Tibial artery (tissue), 4 donors: ENCODE measurements at regions not wholly inside any gene's neighbourhood (a gene's known extent, or its start where the extent isn't known, plus 50 kb on each side); places are given as distances from the start of the nearest gene placed in this dataset.

Source experiments
- DNase-seq, 2 donors: peaks; one replicate each; pipeline ENCODE4 v3.0.0-alpha.2; 2019
- H3K27ac ChIP-seq, 2 donors: fragments of 200-600 bp; sonication (generic) in 1 of 2; 1 replicate in 1 of 2; 2 replicates in 1 of 2; pipeline ENCODE4 v1.5.1; 2018 to 2019; ENCODE audit warnings: mild to moderate bottlenecking in 1 of 2
- H3K27me3 ChIP-seq, 2 donors: fragments of 200-600 bp; sonication (generic) in 1 of 2; one replicate each; pipeline versions ENCODE4 v1.5.1 to v1.6.0; 2016 to 2019
- H3K36me3 ChIP-seq, 3 donors: fragments of 200-600 bp; sonication (generic) in 2 of 3; one replicate each; pipeline ENCODE4 v1.5.1; 2016 to 2019; ENCODE audit warnings: mild to moderate bottlenecking in 2 of 3
- H3K4me1 ChIP-seq, 4 donors: fragments of 200-600 bp; sonication (generic) in 2 of 4; 1 replicate in 3 of 4; 2 replicates in 1 of 4; pipeline ENCODE4 v1.5.1; 2016 to 2019
- H3K4me3 ChIP-seq, 2 donors: fragments of 200-600 bp; sonication (generic) in 1 of 2; 1 replicate in 1 of 2; 2 replicates in 1 of 2; pipeline ENCODE4 v1.5.1; 2018 to 2019; ENCODE audit warnings: mild to moderate bottlenecking in 2 of 2
- H3K9me3 ChIP-seq, 3 donors: fragments of 200-600 bp; sonication (generic) in 1 of 3; one replicate each; pipeline ENCODE4 v1.5.1; 2016 to 2019
- CTCF ChIP-seq, 2 experiments: fragments of 200-600 bp in 1 of 2; fragments of 450-650 bp in 1 of 2; IDR thresholded peaks; one replicate each; pipeline ENCODE4 v1.5.1; 2017 to 2019; ENCODE audit warnings: antibody characterized with exemption in 2 of 2, mild to moderate bottlenecking in 1 of 2, moderate library complexity in 1 of 2
- intact Hi-C: fragments of 100-400 bp; cut with DNase I; formaldehyde crosslinking; loops from one replicate; pipeline ENCODE4 v1.15.0; 2023; ENCODE audit warnings: low total_unique reads

GRCh38 chr14:54085232-54085761 is 128.7 kb upstream of the BMP4 start:
- intact Hi-C loops: no loop called here
- DNase-seq: no peak

GRCh38 chr14:54085841-54086240 is 129.2 kb upstream of the BMP4 start:
- Histone ChIP-seq H3K4me3 (no peak overlapping the region), H3K9me3 (no peaks in the 10 kb centered on the region), H3K4me1 (peaks cover 0 to 14% (median 0%) of the 10 kb centered on the region in 4 donors), H3K36me3 (no peaks in the 10 kb centered on the region), H3K27me3 (no peaks in the 10 kb centered on the region), H3K27ac (no peak overlapping the region)
- intact Hi-C loops: no loop called here
- TF ChIP-seq CTCF (IDR thresholded peaks at IDR 0.05): no peak
- no peak for DNase-seq

More at GRCh38 chr14:54085232-54085761, 128.7 kb upstream of the BMP4 start:
- H3K9me3 ChIP-seq: no peaks in the 10 kb centered on the region
- no peaks in the 10 kb centered on the region for H3K36me3 ChIP-seq
- H3K4me3 ChIP-seq: no peak overlapping the region
- H3K27ac ChIP-seq: no peak overlapping the region
- H3K27me3 ChIP-seq: no peaks in the 10 kb centered on the region
- no peak for TF ChIP-seq CTCF (IDR thresholded peaks at IDR 0.05)
- H3K4me1 ChIP-seq: peaks cover 0 to 14% (median 0%) of the 10 kb centered on the region in 4 donors

GRCh38 chr14:54086767-54087166 is 130.1 kb upstream of the BMP4 start:
- no peaks in the 10 kb centered on the region for H3K36me3 ChIP-seq
- no peak overlapping the region for H3K4me3 ChIP-seq
- H3K9me3 ChIP-seq: no peaks in the 10 kb centered on the region
- H3K4me1 ChIP-seq: peaks cover 0 to 14% (median 0%) of the 10 kb centered on the region in 4 donors
- intact Hi-C loops: no loop called here
- DNase-seq: no peak
- no peaks in the 10 kb centered on the region for H3K27me3 ChIP-seq
- H3K27ac ChIP-seq: no peak overlapping the region
- no peak for TF ChIP-seq CTCF (IDR thresholded peaks at IDR 0.05)

GRCh38 chr14:54087376-54087775 is 130.8 kb upstream of the BMP4 start:
- H3K4me3 ChIP-seq: no peak overlapping the region
- H3K36me3 ChIP-seq: no peaks in the 10 kb centered on the region
- intact Hi-C loops: no loop called here
- no peaks in the 10 kb centered on the region for H3K9me3 ChIP-seq
- H3K27me3 ChIP-seq: no peaks in the 10 kb centered on the region
- peaks cover 0 to 14% (median 0%) of the 10 kb centered on the region in 4 donors for H3K4me1 ChIP-seq
- TF ChIP-seq CTCF (IDR thresholded peaks at IDR 0.05): no peak
- DNase-seq: no peak
- no peak overlapping the region for H3K27ac ChIP-seq

GRCh38 chr14:54088271-54088670 is 131.6 kb upstream of the BMP4 start:
- H3K27ac ChIP-seq: no peak overlapping the region
- DNase-seq: no peak
- no peak overlapping the region for H3K4me3 ChIP-seq
- H3K27me3 ChIP-seq: no peaks in the 10 kb centered on the region
- no peak for TF ChIP-seq CTCF (IDR thresholded peaks at IDR 0.05)
- H3K4me1 ChIP-seq: peaks cover 0 to 14% (median 0%) of the 10 kb centered on the region in 4 donors
- intact Hi-C loops: no loop called here
- H3K36me3 ChIP-seq: no peaks in the 10 kb centered on the region
- peaks cover 0 to 5% (median 2%) of the 10 kb centered on the region in 3 donors for H3K9me3 ChIP-seq

GRCh38 chr14:54090274-54090673 is 133.6 kb upstream of the BMP4 start:
- no peak for TF ChIP-seq CTCF (IDR thresholded peaks at IDR 0.05)
- H3K36me3 ChIP-seq: no peaks in the 10 kb centered on the region
- no peak for DNase-seq
- intact Hi-C loops: no loop called here
- H3K4me1 ChIP-seq: peaks cover 0 to 10% (median 0%) of the 10 kb centered on the region in 4 donors
- no peak overlapping the region for H3K4me3 ChIP-seq
- peaks cover 0 to 14% (median 6%) of the 10 kb centered on the region in 3 donors for H3K9me3 ChIP-seq
- H3K27ac ChIP-seq: no peak overlapping the region
- no peaks in the 10 kb centered on the region for H3K27me3 ChIP-seq
